Right cardiac atrium (tissue), 5 donors: ENCODE measurements at regions not wholly inside any gene's neighbourhood (a gene's known extent, or its start where the extent isn't known, plus 50 kb on each side); places are given as distances from the start of the nearest gene placed in this dataset.
"Not testable (repeated sequence)": the region's sequence is repeated elsewhere in the genome, so short reads cannot be mapped to it uniquely, and the experiment has no call there.

Experiments used
- ATAC-seq, 2 donors: fragments of 200-7000 bp; cut with Tn5 transposase; one replicate each; pipeline versions ENCODE4 v1.8.0 to v1.9.1; 2020; ENCODE audit warnings: moderate library complexity in 2 of 2, mild to moderate bottlenecking in 1 of 2
- DNase-seq, 3 donors: peaks; one replicate each; pipeline ENCODE4 v3.0.0-alpha.2; 2020
- H3K27ac ChIP-seq: one replicate; pipeline ENCODE4 v1.5.1; 2013; ENCODE audit warnings: mild to moderate bottlenecking, low read length, control low read depth, moderate library complexity
- H3K27me3 ChIP-seq: one replicate; pipeline ENCODE4 v1.6.1; 2013; ENCODE audit not compliant: control insufficient read depth, insufficient read depth
- H3K4me1 ChIP-seq: one replicate; pipeline ENCODE4 v1.6.1; 2013; ENCODE audit warnings: low read length; ENCODE audit not compliant: control insufficient read depth, insufficient read depth
- H3K4me3 ChIP-seq: one replicate; pipeline ENCODE4 v1.5.1; 2013; ENCODE audit warnings: low read length, control low read depth
- H3K9me3 ChIP-seq: one replicate; pipeline ENCODE4 v1.6.1; 2013; ENCODE audit warnings: low read length; ENCODE audit not compliant: control insufficient read depth
- WGBS: extraction: QIAGEN DNeasy Blood & Tissue Kit; methylation state at CpG from one replicate; pipeline ENCODE4 v1.1.7; 2013; 5-methylcytosine and 5-hydroxymethylcytosine counted together
- intact Hi-C, 4 donors: fragments of 100-400 bp; cut with DNase I; formaldehyde crosslinking; loops; one replicate each; pipeline versions ENCODE4 v1.11.0 to v1.14.0; 2022 to 2023
- donor health status: healthy with polysubstance abuse.
- donor health status: DM: no; HTN: yes; CAD: no.
- donor health status: DM: no; HTN: no; CAD: no.
- donor health status: DM: no; HTN: yes; CAD: no; lungs with severe emphysema.
- donor health status: DM: yes; HTN: yes; CAD: no.

DNA sequence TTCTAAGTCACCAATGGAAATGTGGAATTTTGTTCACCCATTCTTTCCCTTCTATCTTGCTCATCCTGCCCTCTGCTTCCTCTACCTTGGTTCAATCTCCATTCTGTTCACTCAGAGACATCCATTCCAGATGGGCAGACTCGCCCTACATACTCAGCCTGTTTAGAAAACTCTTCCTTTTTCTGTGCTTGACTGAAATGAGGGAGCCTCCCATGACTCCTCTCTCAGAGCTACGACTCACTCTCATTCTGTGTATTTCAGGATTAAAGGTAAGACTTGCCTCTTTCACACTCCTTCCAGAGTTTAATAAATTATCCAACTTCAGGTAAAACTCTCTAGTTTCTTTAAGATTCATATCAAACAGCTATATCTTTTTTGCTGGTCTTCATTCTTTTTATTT, 182.8 kb downstream of the HS3ST3A1 start:
- ATAC-seq = no peak
- H3K27me3 ChIP-seq = no peaks in the 10 kb centered on the region
- WGBS = 82% methylated on average over 2 of the region's 2 CpGs
- no peaks in the 10 kb centered on the region for H3K4me1 ChIP-seq
- intact Hi-C loops = no loop called here
- H3K27ac ChIP-seq = no peak overlapping the region
- no peak for DNase-seq
- H3K4me3 ChIP-seq = no peak overlapping the region
- no peaks in the 10 kb centered on the region for H3K9me3 ChIP-seq

DNA sequence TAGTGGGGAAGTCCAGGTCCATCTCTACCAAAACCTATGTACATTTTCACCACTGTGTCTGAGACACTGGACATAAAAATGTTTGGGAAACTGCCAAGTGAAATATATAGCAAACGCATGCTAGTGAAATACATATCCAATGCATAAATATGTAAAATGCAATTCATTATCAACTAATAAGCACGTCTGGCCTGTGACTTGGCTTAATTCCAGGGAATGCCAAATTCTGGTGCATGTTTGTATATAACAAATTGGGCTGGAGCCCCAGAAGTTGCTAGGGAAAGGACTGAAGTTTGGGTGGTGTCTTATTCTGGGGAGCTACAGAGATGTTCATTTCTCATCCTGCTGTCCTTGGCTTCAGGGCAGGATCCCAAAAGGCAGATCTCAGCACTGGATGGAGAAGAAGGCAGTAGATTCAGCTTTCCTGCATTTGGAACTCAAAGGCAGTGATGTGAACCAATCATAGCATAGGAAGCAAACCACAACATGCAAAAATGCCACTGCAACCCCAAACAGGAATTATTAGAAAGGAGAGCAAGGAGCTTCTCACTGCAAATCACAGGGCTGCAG, 184.3 kb downstream of the HS3ST3A1 start:
- 34% methylated on average over 2 of the region's 2 CpGs for WGBS
- Histone ChIP-seq H3K4me3 (no peak overlapping the region), H3K9me3 (no peaks in the 10 kb centered on the region), H3K27ac (no peak overlapping the region), H3K4me1 (no peaks in the 10 kb centered on the region), H3K27me3 (no peaks in the 10 kb centered on the region)
- DNase-seq (no peak), ATAC-seq (no peak)
- intact Hi-C loops = no loop called here

DNA sequence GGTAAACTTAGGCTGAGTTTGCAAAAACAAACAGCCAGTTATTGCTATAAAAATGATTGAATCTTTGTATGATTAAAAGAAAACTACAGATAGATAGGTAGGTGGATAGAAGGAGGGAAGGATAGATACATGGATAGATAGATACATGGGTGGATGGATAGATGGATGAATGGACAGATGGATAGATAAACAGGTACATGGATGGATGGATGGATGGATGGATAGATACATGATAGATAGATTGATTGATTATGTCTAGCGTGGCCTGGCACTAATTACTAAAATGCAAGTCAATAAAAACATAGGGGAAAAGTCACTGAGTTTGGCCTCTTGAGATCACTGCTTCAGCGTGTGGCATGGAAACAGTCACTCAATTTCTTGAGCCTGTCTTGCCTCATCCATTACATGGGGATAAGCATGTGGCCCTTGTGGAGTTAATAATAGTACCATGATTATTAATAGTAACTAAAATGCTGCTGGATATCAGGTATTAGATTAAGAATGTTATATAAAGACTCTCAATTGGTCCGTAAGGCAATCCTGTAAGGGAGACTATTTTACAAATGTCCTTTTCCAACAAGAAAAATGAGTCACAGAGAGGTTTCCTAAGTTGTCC, 184.9 kb downstream of the HS3ST3A1 start:
- no peak overlapping the region for H3K27ac ChIP-seq
- intact Hi-C loops = no loop called here

DNA sequence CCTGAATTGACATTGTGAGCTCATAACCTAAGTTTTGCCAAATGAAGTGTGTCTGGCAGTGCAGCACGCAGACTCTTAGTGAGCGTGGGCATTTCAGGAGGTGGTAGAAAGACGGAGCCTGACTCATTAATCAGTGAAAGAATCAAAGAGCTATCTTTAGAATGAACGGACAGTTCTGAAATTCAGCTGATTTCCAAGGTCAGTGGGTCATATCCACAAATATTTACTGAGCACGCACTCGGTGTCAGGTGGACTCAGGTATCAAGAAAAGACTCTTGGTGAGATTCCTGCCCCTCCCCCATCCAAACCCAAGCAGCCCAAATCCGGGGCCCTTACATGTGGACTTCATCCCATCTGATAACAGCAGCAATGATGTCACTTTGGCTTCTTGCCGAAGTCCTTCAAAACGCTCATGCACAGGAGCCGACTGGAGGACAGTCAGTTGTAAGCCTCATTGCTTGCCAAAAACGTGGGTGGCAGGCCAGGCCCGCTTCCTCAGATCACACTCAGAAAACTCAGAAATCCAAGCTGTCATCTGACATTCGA, 185.8 kb downstream of the HS3ST3A1 start:
- WGBS = 20% methylated on average over 13 of the region's 13 CpGs
- intact Hi-C loops = no loop called here
- H3K4me1 ChIP-seq = no peaks in the 10 kb centered on the region
- H3K27me3 ChIP-seq = no peaks in the 10 kb centered on the region
- DNase-seq = peak; percentile 39 to 69 (median 64)
- H3K9me3 ChIP-seq = no peaks in the 10 kb centered on the region
- no peak overlapping the region for H3K27ac ChIP-seq
- no peak overlapping the region for H3K4me3 ChIP-seq
- ATAC-seq = peak; percentile 86 to 87

More for the DNA sequence above, 184.9 kb downstream of the HS3ST3A1 start:
- WGBS = 74% methylated on average over 3 of the region's 3 CpGs
- H3K9me3 ChIP-seq = no peaks in the 10 kb centered on the region
- peak in 1 of 2 donors; percentile 34 for ATAC-seq
- no peaks in the 10 kb centered on the region for H3K27me3 ChIP-seq
- no peaks in the 10 kb centered on the region for H3K4me1 ChIP-seq
- no peak for DNase-seq
- H3K4me3 ChIP-seq = no peak overlapping the region

DNA sequence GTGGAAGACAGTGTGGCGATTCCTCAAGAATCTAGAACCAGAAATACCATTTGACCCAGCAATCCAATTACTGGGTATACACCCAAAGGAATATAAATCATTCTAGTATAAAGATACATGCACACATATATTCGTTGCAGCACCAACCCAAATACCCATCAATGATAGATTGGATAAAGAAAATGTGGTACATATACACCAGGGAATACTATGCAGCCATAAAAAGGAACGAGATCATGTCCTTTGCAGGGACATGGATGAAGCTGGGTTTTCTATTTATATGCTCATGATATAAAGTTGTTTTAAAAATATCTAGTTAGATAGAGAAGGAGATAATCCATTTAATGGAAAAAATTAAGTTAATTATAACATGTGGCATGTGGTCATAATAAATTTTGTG, 186.5 kb downstream of the HS3ST3A1 start:
- H3K4me1 ChIP-seq, H3K4me3 ChIP-seq, ATAC-seq, H3K9me3 ChIP-seq, H3K27me3 ChIP-seq, DNase-seq, H3K27ac ChIP-seq, intact Hi-C loops: not testable (repeated sequence)
- 85% methylated on average over 3 of the region's 3 CpGs for WGBS

DNA sequence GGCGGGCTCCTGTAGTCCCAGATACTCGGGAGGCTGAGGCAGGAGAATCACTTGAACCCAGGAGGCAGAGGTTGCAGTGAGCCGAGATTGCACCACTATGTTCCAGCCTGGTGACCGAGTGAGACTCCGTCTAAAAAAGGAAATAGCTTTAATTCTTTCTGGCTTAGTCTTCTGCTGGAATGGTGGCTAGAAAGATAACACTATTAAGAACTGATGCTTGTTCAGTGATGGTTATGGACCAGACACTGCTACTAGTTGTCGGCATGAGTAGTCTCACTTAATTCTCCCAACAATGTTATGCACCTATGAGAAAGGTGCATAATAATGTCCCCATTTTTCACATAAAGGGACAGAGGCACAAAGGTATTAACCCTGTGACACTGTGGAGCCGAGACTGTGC, 188.7 kb downstream of the HS3ST3A1 start:
- intact Hi-C loops = no loop called here
- no peaks in the 10 kb centered on the region for H3K9me3 ChIP-seq
- H3K4me1 ChIP-seq = no peaks in the 10 kb centered on the region
- H3K27ac ChIP-seq = no peak overlapping the region
- DNase-seq (no peak), ATAC-seq (no peak)
- 68% methylated on average over 7 of the region's 7 CpGs for WGBS
- H3K4me3 ChIP-seq = no peak overlapping the region
- no peaks in the 10 kb centered on the region for H3K27me3 ChIP-seq

DNA sequence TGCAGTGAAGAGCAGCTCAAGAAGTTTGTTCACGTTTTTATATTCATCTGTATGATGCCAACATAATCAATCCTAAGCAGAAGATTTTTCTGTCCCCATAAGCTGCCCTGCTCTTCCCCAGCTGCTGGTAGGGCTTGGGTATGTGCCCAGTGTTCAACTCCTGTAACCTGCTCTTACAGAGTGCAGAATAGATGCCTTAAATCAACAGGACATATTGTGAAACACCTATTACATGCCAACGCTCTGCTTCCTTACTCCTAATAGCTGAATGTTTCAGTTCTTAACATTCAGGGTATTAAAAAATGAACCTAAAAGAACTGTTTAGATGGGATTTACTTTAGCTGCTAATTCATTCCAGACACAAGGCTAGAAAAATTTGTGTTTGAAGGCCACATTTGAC, 190.9 kb downstream of the HS3ST3A1 start:
- no peaks in the 10 kb centered on the region for H3K27me3 ChIP-seq
- H3K4me1 ChIP-seq = peaks cover 2% of the 10 kb centered on the region
- intact Hi-C loops = no loop called here
- 40% methylated on average over 2 of the region's 2 CpGs for WGBS
- ATAC-seq (peak; percentile 52 to 69), DNase-seq (no peak)
- no peak overlapping the region for H3K27ac ChIP-seq
- no peak overlapping the region for H3K4me3 ChIP-seq
- no peaks in the 10 kb centered on the region for H3K9me3 ChIP-seq

DNA sequence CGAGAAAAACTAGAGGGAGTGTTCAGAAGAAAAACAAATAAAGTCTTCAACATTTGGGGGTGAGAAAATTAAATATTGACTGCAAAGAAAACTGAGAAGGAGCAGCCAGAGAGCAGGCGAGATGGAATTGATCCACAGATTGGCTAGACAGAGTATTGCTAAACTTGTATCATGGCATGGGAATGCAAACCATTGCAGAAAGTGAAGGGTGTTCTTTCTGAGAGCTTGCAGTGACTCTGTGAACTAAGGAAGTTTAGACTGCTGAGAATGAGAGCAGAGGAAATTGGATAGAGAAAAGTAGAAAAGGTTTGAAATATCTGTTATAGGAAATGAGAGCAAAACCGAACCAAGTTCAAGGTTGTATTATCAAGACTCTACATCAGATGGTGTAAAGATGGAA, 191.5 kb downstream of the HS3ST3A1 start:
- intact Hi-C loops = no loop called here
- no peak for ATAC-seq
- no peak for DNase-seq
- H3K4me3 ChIP-seq = no peak overlapping the region
- WGBS = 83% methylated on average over 3 of the region's 3 CpGs
- H3K27me3 ChIP-seq = no peaks in the 10 kb centered on the region
- H3K4me1 ChIP-seq = peaks cover 2% of the 10 kb centered on the region
- H3K9me3 ChIP-seq = no peaks in the 10 kb centered on the region
- H3K27ac ChIP-seq = no peak overlapping the region

DNA sequence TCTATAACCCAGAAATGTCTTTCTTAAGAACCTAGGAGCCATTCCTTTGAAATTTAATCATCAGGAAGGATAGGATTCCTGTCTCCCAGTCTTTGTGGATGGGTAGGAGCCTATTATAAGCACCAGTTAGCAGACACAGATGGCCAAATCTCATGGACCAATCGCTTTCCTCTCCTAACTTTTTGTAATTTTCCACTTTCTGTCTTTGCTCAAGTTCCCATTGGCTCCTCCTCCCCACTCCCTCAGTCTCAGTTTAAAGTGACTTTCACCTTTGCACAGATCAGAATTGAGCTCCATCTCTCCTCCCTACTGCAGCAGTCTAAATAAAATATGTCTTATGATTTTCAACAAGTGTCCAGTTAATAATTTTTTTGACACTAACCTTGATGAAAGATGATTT, 192.3 kb downstream of the HS3ST3A1 start:
- 98% methylated on average over 1 of the region's 1 CpG for WGBS
- Histone ChIP-seq H3K27me3 (no peaks in the 10 kb centered on the region), H3K27ac (no peak overlapping the region), H3K4me3 (no peak overlapping the region), H3K9me3 (no peaks in the 10 kb centered on the region), H3K4me1 (peaks cover 2% of the 10 kb centered on the region)
- intact Hi-C loops = no loop called here
- ATAC-seq (no peak), DNase-seq (no peak)

DNA sequence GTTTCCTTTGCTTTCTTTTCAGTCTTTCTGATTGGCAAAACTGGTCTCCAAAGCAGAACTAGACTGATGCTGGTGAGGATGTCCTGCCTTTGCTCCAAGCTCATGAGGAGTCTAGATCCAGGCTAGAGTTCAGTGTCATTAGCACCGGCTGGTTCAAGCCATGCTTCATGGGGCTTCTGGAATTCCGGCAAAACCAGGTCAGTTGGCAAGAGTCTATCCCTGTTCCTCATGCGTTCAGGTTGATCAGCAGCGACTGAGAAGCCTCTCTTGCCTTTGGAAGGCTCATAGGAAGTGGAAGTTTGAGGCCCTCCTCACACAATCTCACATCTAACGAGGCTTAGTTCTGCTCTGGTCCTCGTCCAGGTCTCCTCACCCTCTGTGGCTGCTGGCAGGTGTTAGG, 194.3 kb downstream of the HS3ST3A1 start:
- ATAC-seq (no peak), DNase-seq (no peak)
- intact Hi-C loops = no loop called here
- H3K27ac ChIP-seq = no peak overlapping the region
- H3K9me3 ChIP-seq = no peaks in the 10 kb centered on the region
- no peak overlapping the region for H3K4me3 ChIP-seq
- H3K27me3 ChIP-seq = no peaks in the 10 kb centered on the region
- WGBS = 86% methylated on average over 6 of the region's 6 CpGs
- peaks cover 2% of the 10 kb centered on the region for H3K4me1 ChIP-seq

DNA sequence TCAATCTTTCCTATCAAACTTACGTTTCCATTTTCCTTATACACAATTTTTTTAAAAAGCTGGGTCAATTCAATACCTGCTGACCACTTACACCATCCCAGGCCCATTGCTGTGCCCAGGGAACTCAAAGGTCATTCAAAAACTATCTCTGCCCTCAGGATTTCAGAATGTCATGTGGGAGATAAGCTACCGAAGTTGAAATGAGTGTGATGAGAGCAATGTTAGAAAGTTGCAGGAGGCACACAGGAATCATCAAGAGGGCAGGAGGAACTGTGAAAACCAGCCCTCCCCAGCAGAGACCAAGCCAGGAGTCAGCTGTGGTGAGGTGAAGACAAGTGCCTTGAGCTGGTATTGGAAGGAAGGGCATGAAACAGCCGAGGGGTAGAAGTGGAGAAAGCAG, 195.9 kb downstream of the HS3ST3A1 start:
- 31% methylated on average over 3 of the region's 3 CpGs for WGBS
- intact Hi-C loops = no loop called here
- Histone ChIP-seq H3K4me1 (peaks cover 2% of the 10 kb centered on the region), H3K4me3 (no peak overlapping the region), H3K27me3 (no peaks in the 10 kb centered on the region), H3K9me3 (no peaks in the 10 kb centered on the region), H3K27ac (peak overlapping the region; percentile 66)
- ATAC-seq = peak; percentile 25
- no peak for DNase-seq
